DOHH2 (cell line): ENCODE measurements at regions not wholly inside any gene's neighbourhood (a gene's known extent, or its start where the extent isn't known, plus 50 kb on each side); places are given as distances from the start of the nearest gene placed in this dataset.

Experiments used
- H3F3A ChIP-seq: fragments of 200-600 bp; sonication (generic), shearing (Covaris generic); 2 replicates; pipeline ENCODE4 v1.6.0; 2016; ENCODE audit warnings: antibody characterized with exemption, mild to moderate bottlenecking; ENCODE audit not compliant: control insufficient read depth, insufficient read depth
- H3K27ac ChIP-seq: fragments of 200-600 bp; sonication (generic); 2 replicates; pipeline ENCODE4 v1.5.1; 2014; ENCODE audit warnings: low read depth, mild to moderate bottlenecking, low read length, moderate library complexity
- H3K27me3 ChIP-seq: fragments of 200-600 bp; sonication (generic); 2 replicates; pipeline ENCODE4 v1.6.1; 2014; ENCODE audit warnings: mild to moderate bottlenecking, low read length, mixed read lengths; ENCODE audit not compliant: control insufficient read depth
- H3K36me3 ChIP-seq: fragments of 200-600 bp; sonication (generic); 2 replicates; pipeline ENCODE4 v1.6.1; 2014; ENCODE audit warnings: mild to moderate bottlenecking, low read length, moderate library complexity, mixed read lengths; ENCODE audit not compliant: control insufficient read depth
- H3K4me1 ChIP-seq: fragments of 200-600 bp; sonication (generic); 2 replicates; pipeline ENCODE4 v1.6.1; 2014; ENCODE audit warnings: mild to moderate bottlenecking, low read length, mixed read lengths; ENCODE audit not compliant: control insufficient read depth
- H3K4me2 ChIP-seq: fragments of 200-600 bp; sonication (generic); 2 replicates; pipeline ENCODE4 v1.6.0; 2014; ENCODE audit warnings: mild to moderate bottlenecking, low read length, moderate library complexity
- H3K4me3 ChIP-seq: fragments of 200-600 bp; sonication (generic); 2 replicates; pipeline ENCODE4 v1.5.1; 2014; ENCODE audit warnings: mild to moderate bottlenecking, low read length, mixed read lengths
- H3K79me2 ChIP-seq: fragments of 200-600 bp; sonication (generic); 2 replicates; pipeline ENCODE4 v1.6.1; 2014; ENCODE audit warnings: mild to moderate bottlenecking, low read length, mixed read lengths; ENCODE audit not compliant: control insufficient read depth
- H3K9me2 ChIP-seq: fragments of 200-600 bp; sonication (generic); replicated peaks from 2 replicates; pipeline ENCODE4 v1.6.1; 2014; ENCODE audit warnings: mild to moderate bottlenecking, low read length, mixed read lengths; ENCODE audit not compliant: control insufficient read depth
- H3K9me3 ChIP-seq: fragments of 200-600 bp; sonication (generic); 2 replicates; pipeline ENCODE4 v1.6.1; 2014; ENCODE audit warnings: antibody characterized with exemption, low read length, mixed read lengths; ENCODE audit not compliant: control insufficient read depth, insufficient read depth
- H4K20me1 ChIP-seq: fragments of 200-600 bp; sonication (generic); 2 replicates; pipeline ENCODE4 v1.6.0; 2014; ENCODE audit warnings: low read depth, mild to moderate bottlenecking, antibody characterized with exemption, low read length, moderate library complexity; ENCODE audit not compliant: control insufficient read depth, insufficient read depth
- CTCF ChIP-seq: fragments of 200-600 bp; sonication (generic); IDR thresholded peaks from one replicate; pipeline ENCODE4 v1.5.1; 2014; ENCODE audit warnings: antibody characterized with exemption, mild to moderate bottlenecking, low read depth, low read length; ENCODE audit not compliant: poor library complexity, severe bottlenecking
- EZH2phosphoT487 ChIP-seq: fragments of 200-600 bp; sonication (generic); IDR thresholded peaks from 2 replicates; pipeline ENCODE4 v1.6.1; 2017; ENCODE audit warnings: borderline replicate concordance, mild to moderate bottlenecking, antibody characterized with exemption, low read length, moderate library complexity, mixed read lengths

- Histone ChIP-seq H4K20me1 (no peaks in the 10 kb centered on the region), H3K4me2 (no peak overlapping the region), H3K27ac (no peak overlapping the region), H3K27me3 (no peaks in the 10 kb centered on the region), H3K9me2 (no peaks in the 10 kb centered on the region), H3K9me3 (no peaks in the 10 kb centered on the region), H3K79me2 (no peaks in the 10 kb centered on the region), H3K36me3 (no peaks in the 10 kb centered on the region), H3K4me1 (no peaks in the 10 kb centered on the region), H3K4me3 (no peak overlapping the region), H3F3A (no peaks in the 10 kb centered on the region)
- TF ChIP-seq EZH2phosphoT487, result no peak
- no peak for TF ChIP-seq CTCF
These were observed 146.2 kb upstream of the MBL2 start for GRCh38 chr10:52918714-52919305.

DNA sequence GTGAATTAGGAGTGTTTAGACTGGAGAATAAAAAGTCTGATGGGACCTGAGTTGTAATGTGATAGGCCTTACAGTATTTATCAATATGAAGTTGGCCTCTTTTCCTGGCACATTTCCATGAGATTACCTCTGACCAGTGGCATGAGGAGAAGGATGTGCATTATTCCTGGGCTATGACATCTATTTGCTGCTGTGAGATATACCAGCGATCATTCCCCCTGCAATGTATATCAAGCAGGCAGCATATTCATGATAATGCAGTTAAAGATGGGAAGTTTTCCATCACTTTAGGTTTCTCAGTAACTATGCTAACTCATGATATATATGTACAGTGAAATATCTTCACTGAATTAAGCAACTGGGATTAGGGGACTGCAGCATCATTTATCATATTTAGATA, 142.8 kb upstream of the MBL2 start:
- Histone ChIP-seq H3K4me1 (no peaks in the 10 kb centered on the region), H3K4me3 (no peak overlapping the region), H3F3A (no peaks in the 10 kb centered on the region), H3K9me3 (no peaks in the 10 kb centered on the region), H3K27ac (no peak overlapping the region), H3K9me2 (no peaks in the 10 kb centered on the region), H3K79me2 (no peaks in the 10 kb centered on the region), H3K36me3 (no peaks in the 10 kb centered on the region), H3K27me3 (no peaks in the 10 kb centered on the region), H4K20me1 (no peaks in the 10 kb centered on the region), H3K4me2 (no peak overlapping the region)
- TF ChIP-seq CTCF (no peak), EZH2phosphoT487 (no peak)

GRCh38 chr10:52911163-52911562, 138.6 kb upstream of the MBL2 start:
- TF ChIP-seq EZH2phosphoT487, result no peak
- no peak for TF ChIP-seq CTCF
- Histone ChIP-seq H3K9me2 (no peaks in the 10 kb centered on the region), H3F3A (no peaks in the 10 kb centered on the region)

More at GRCh38 chr10:52911163-52911562, 138.6 kb upstream of the MBL2 start:
- Histone ChIP-seq H3K27me3 (no peaks in the 10 kb centered on the region), H3K4me1 (no peaks in the 10 kb centered on the region), H3K4me2 (no peak overlapping the region), H3K79me2 (no peaks in the 10 kb centered on the region), H3K27ac (no peak overlapping the region), H3K4me3 (no peak overlapping the region), H3K36me3 (no peaks in the 10 kb centered on the region), H4K20me1 (no peaks in the 10 kb centered on the region), H3K9me3 (no peaks in the 10 kb centered on the region)
